Keratinocyte (primary cell): ENCODE measurements at regions not wholly inside any gene's neighbourhood (a gene's known extent, or its start where the extent isn't known, plus 50 kb on each side); places are given as distances from the start of the nearest gene placed in this dataset.

Source experiments
- DNase-seq: peaks from one replicate; pipeline ENCODE4 v3.0.0-alpha.2; 2011; ENCODE audit warnings: low read depth, missing footprints, low spot score
- FAIRE-seq: peaks from 2 replicates; lab custom pipeline; 2011; peaks lifted over from hg19 to GRCh38; lab: Jason Lieb, UNC
- H2AFZ ChIP-seq: 2 replicates; pipeline ENCODE4 v1.6.0; 2012; ENCODE audit warnings: low read length, control low read depth, inconsistent platforms; ENCODE audit not compliant: control insufficient read depth
- H3K27ac ChIP-seq: 2 replicates; pipeline ENCODE4 v1.5.1; 2011; ENCODE audit warnings: low read length; ENCODE audit not compliant: control insufficient read depth, insufficient read depth
- H3K27me3 ChIP-seq: 3 replicates; pipeline ENCODE4 v1.6.0; 2011; ENCODE audit warnings: low read length; ENCODE audit not compliant: control insufficient read depth, insufficient read depth; ENCODE audit errors: extremely low read depth
- H3K36me3 ChIP-seq, 2 experiments: 2 replicates in 1 of 2; 3 replicates in 1 of 2; pipeline ENCODE4 v1.5.1; 2011; ENCODE audit warnings: low read length in 2 of 2, mild to moderate bottlenecking in 1 of 2; ENCODE audit not compliant: control insufficient read depth in 2 of 2, insufficient read depth in 2 of 2; ENCODE audit errors: extremely low read depth in 1 of 2
- H3K4me1 ChIP-seq: 3 replicates; pipeline ENCODE4 v1.5.1; 2011; ENCODE audit warnings: low read length; ENCODE audit not compliant: control insufficient read depth, insufficient read depth; ENCODE audit errors: extremely low read depth
- H3K4me2 ChIP-seq: 3 replicates; pipeline ENCODE4 v1.6.0; 2011; ENCODE audit warnings: low read depth, low read length; ENCODE audit not compliant: control insufficient read depth, insufficient read depth; ENCODE audit errors: extremely low read depth
- H3K4me3 ChIP-seq, 3 experiments: fragments of 200-600 bp in 1 of 3; sonication (generic) in 1 of 3; 2 replicates in 2 of 3; 3 replicates in 1 of 3; pipeline ENCODE4 v1.5.1; 2011 to 2016; ENCODE audit warnings: low read length in 3 of 3, mild to moderate bottlenecking in 3 of 3, control low read depth in 2 of 3, inconsistent platforms in 1 of 3, low read depth in 1 of 3, mixed read lengths in 1 of 3, mixed run types in 1 of 3, moderate library complexity in 1 of 3; ENCODE audit not compliant: control insufficient read depth in 2 of 3, insufficient read depth in 2 of 3; ENCODE audit errors: extremely low read depth in 1 of 3
- H3K79me2 ChIP-seq: 2 replicates; pipeline ENCODE4 v1.6.0; 2012; ENCODE audit warnings: low read length; ENCODE audit not compliant: control insufficient read depth, insufficient read depth
- H3K9ac ChIP-seq: 3 replicates; pipeline ENCODE4 v1.6.0; 2011; ENCODE audit warnings: low read length; ENCODE audit not compliant: control insufficient read depth, insufficient read depth; ENCODE audit errors: extremely low read depth
- H3K9me1 ChIP-seq: 3 replicates; pipeline ENCODE4 v1.6.0; 2011; ENCODE audit warnings: low read length; ENCODE audit not compliant: control insufficient read depth, insufficient read depth; ENCODE audit errors: extremely low read depth
- H3K9me3 ChIP-seq: 2 replicates; pipeline ENCODE4 v1.5.1; 2012; ENCODE audit warnings: low read depth, low read length; ENCODE audit not compliant: control insufficient read depth
- H4K20me1 ChIP-seq: 3 replicates; pipeline ENCODE4 v1.6.0; 2011; ENCODE audit warnings: low read length; ENCODE audit not compliant: control insufficient read depth, insufficient read depth; ENCODE audit errors: extremely low read depth
- EZH2 ChIP-seq: IDR thresholded peaks from one replicate; pipeline ENCODE4 v1.6.1; 2012; ENCODE audit warnings: inconsistent platforms, mild to moderate bottlenecking, low read length, moderate library complexity
- dilution Hi-C: fragments of 300-500 bp; cut with MboI; formaldehyde crosslinking; loops from one replicate; pipeline ENCODE4 v1.7.0; 2020; ENCODE audit warnings: low sequenced_read_pairs; ENCODE audit not compliant: extremely low pct_ligation_motif_present
- TF ChIP-seq, protein P1 (sequence below), 3 experiments: IDR thresholded peaks in 1 of 3; conservative IDR thresholded peaks in 1 of 3; optimal IDR thresholded peaks in 1 of 3; 2 replicates in 2 of 3; 3 replicates in 1 of 3; pipeline versions ENCODE3 to v1.5.1; 2011; ENCODE audit warnings: low read length in 3 of 3, mild to moderate bottlenecking in 3 of 3, moderate library complexity in 2 of 3, control low read depth in 1 of 3, inconsistent platforms in 1 of 3; ENCODE audit not compliant: insufficient read depth in 2 of 3; ENCODE audit errors: extremely low read depth in 1 of 3

- H3K4me3 ChIP-seq: no peak overlapping the region
- peaks cover 25% of the 10 kb centered on the region for H3K27me3 ChIP-seq
- no peaks in the 10 kb centered on the region for H3K4me1 ChIP-seq
- H2AFZ ChIP-seq: no peak overlapping the region
- no peaks in the 10 kb centered on the region for H3K9me3 ChIP-seq
- no peaks in the 10 kb centered on the region for H4K20me1 ChIP-seq
- H3K36me3 ChIP-seq: no peaks in the 10 kb centered on the region
- DNase-seq (no peak), FAIRE-seq (no peak)
- dilution Hi-C loops: no loop called here
- H3K79me2 ChIP-seq: no peaks in the 10 kb centered on the region
- H3K4me2 ChIP-seq: no peak overlapping the region
- H3K9me1 ChIP-seq: no peaks in the 10 kb centered on the region
- no peak overlapping the region for H3K27ac ChIP-seq
- no peak overlapping the region for H3K9ac ChIP-seq
- no peak for TF ChIP-seq EZH2
- TF ChIP-seq, protein P1, sequence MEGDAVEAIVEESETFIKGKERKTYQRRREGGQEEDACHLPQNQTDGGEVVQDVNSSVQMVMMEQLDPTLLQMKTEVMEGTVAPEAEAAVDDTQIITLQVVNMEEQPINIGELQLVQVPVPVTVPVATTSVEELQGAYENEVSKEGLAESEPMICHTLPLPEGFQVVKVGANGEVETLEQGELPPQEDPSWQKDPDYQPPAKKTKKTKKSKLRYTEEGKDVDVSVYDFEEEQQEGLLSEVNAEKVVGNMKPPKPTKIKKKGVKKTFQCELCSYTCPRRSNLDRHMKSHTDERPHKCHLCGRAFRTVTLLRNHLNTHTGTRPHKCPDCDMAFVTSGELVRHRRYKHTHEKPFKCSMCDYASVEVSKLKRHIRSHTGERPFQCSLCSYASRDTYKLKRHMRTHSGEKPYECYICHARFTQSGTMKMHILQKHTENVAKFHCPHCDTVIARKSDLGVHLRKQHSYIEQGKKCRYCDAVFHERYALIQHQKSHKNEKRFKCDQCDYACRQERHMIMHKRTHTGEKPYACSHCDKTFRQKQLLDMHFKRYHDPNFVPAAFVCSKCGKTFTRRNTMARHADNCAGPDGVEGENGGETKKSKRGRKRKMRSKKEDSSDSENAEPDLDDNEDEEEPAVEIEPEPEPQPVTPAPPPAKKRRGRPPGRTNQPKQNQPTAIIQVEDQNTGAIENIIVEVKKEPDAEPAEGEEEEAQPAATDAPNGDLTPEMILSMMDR (optimal IDR thresholded peaks at IDR 0.05 in 1 of 3, IDR thresholded peaks at IDR 0.05 in 1 of 3, conservative IDR thresholded peaks at IDR 0.05 in 1 of 3; ENCODE audit: extremely low read depth in 1 of 3, insufficient read depth in 2 of 3, low read length in 3 of 3): no peak
Measured at GRCh38 chr11:69569306-69570200, 71.4 kb upstream of the CCND1 start.

DNA sequence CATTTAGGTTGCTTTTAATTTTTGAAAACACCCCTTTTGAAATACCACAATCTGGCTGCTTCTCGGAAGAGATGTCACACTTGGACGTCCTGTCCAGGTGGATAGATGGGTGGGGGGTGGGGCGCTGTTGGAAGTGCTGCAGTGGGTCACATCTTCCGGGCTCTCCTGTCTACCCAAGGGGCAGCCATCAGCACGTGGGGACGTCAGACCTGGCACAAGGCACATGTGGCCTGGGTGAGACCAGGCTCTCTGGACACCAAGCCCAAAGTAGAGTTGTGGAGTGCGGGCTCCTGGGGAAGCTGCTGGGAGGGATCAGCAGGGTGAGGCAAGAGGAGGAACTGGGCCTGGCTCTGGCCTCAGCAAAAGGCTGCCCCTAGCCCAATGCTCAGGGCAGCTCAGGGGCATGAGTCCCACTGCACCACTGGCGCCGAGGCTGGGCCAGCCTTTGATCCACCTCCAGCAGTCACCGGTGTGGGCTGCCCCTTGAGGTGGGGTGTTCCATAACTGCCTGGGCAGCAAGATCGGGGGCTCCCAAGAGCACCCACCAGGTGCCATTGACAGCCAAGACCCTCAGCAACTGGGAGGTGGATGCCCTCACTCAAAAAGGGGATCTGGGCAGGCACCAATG lies 68.6 kb upstream of the CCND1 start:
- H3K4me1 ChIP-seq: no peaks in the 10 kb centered on the region
- no peaks in the 10 kb centered on the region for H3K9me3 ChIP-seq
- no peak overlapping the region for H3K9ac ChIP-seq
- H3K9me1 ChIP-seq: no peaks in the 10 kb centered on the region
- TF ChIP-seq, protein P1 (optimal IDR thresholded peaks at IDR 0.05 in 1 of 3, IDR thresholded peaks at IDR 0.05 in 1 of 3, conservative IDR thresholded peaks at IDR 0.05 in 1 of 3; ENCODE audit: extremely low read depth in 1 of 3, insufficient read depth in 2 of 3, low read length in 3 of 3): no peak
- TF ChIP-seq EZH2: no peak
- H2AFZ ChIP-seq: no peak overlapping the region
- H3K36me3 ChIP-seq: no peaks in the 10 kb centered on the region
- dilution Hi-C loops: no loop called here
- H3K79me2 ChIP-seq: no peaks in the 10 kb centered on the region
- H3K27me3 ChIP-seq: peaks cover 30% of the 10 kb centered on the region
- no peak overlapping the region for H3K4me2 ChIP-seq
- no peak overlapping the region for H3K27ac ChIP-seq
- H4K20me1 ChIP-seq: no peaks in the 10 kb centered on the region
- no peak for FAIRE-seq
- H3K4me3 ChIP-seq: no peak overlapping the region
- no peak for DNase-seq
